Stimulated activated CD4-positive, alpha-beta T cell treated with anti-CD3 and anti-CD28 coated beads, Interleukin-4, amount 100 ng/mL, for 4 hours (primary cell): ENCODE measurements at regions not wholly inside any gene's neighbourhood (a gene's known extent, or its start where the extent isn't known, plus 50 kb on each side); places are given as distances from the start of the nearest gene placed in this dataset.
"Not testable (repeated sequence)": the region's sequence is repeated elsewhere in the genome, so short reads cannot be mapped to it uniquely, and the experiment has no call there.

Source experiments
- DNase-seq, 2 experiments: peaks; one replicate each; pipeline ENCODE4 v3.0.0-alpha.2; 2020

DNA sequence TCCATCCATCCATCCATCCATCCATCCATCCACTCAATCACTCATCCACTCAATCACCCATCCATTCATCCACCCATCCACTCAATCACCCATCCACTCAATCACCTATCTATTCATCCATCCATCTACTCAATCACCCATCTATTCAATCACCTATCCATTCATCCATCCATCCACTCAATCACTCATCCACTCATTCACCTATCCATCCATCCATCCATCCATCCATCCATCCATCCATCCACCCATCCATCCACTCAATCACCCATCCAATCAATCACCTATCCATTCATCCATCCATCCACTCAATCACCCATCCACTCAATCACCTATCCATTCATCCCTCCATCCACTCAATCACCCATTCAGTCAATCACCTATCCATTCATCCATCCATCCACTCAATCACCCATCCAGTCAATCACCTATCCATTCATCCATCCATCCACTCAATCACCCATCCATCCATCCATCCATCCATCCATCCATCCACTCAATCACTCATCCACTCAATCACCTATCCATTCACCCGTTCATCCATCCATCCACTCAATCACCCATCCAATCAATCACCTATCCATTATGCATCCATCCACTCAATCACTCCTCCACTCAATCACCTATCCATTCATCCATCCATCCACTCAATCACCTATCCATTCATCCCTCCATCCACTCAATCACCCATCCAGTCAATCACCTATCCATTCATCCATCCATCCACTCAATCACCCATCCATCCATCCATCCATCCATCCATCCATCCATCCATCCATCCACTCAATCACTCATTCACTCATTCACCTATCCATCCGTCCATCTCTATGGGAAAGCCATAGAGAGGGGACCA lies 114.7 kb upstream of the ZBTB40 start:
- not testable (repeated sequence) for DNase-seq

DNA sequence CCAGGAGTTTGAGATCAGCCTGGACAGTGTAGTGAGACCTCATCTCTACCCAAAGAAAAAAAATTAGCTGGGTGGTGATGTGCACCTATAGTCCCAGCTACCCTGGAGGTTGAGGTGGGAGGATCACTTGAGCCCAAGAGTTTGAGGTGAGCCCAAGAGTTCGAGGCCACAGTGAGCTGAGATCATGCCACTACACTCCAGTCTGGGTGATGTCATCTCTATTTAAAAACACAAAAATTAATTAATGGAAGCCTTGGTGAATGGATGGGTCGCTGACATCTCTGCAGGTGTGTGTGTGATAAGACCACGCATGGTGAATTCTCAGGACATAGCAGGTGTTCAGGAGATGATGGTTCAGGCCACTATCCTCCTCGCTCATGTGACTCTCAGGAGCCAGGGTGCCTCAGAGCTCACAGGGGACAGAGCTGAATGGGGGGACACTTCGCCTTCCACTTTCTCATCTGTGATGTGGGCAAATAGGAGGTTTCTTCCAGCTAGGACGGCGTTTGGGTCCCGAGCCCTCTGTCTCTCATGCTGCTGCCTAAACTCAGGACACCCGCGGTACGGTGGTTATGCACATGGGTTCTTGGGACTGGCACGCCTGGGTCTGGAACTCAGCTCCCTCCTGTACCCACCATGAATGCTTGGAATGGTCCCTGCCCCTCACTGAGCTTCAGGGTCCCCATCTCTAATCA lies 113.4 kb upstream of the ZBTB40 start:
- DNase-seq, result no peak

- no peak for DNase-seq
Measured at GRCh38 chr1:22339237-22339636, 112.4 kb upstream of the ZBTB40 start.

DNA sequence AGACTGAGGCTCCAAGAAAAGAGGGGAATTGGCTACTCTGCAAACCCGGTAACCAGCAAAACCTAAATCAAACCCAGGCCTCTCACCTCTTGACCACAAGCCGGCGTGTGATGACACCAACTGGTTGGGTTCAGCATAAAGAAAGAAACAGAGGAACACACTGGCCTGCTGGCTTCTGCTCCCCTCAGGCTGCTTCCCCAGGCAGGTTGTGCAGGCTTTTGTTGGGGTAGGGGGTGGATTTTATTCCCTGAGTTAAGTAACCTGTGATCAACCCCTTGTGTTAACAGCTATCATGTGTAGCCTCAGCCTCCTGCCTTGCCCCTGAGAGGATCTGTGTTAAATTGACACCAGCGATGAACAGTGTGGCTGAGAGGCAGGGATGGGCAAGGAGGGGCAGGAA lies 111.6 kb upstream of the ZBTB40 start:
- no peak for DNase-seq

DNA sequence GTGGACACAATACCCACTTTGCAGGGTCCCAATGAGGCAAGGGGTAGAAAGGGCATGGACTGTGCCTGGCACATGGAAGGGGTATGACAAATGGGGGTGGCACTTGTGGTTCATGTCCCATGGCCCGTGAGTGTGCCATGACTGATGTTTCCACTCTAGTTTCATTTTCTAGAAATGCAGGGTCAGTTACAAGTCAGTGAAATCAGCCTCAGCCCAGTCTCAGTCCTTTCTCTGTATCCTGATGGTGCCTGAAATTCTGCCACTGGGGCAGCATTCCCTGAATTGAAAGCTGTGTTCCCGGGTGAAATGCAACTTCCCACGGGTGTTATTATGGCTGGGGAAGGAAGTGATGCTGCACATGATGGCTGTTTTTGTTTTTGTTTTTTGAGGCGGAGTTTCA lies 110.8 kb upstream of the ZBTB40 start:
- no peak for DNase-seq

- DNase-seq, result no peak
Measured at GRCh38 chr1:22341791-22342605, 109.7 kb upstream of the ZBTB40 start.

DNA sequence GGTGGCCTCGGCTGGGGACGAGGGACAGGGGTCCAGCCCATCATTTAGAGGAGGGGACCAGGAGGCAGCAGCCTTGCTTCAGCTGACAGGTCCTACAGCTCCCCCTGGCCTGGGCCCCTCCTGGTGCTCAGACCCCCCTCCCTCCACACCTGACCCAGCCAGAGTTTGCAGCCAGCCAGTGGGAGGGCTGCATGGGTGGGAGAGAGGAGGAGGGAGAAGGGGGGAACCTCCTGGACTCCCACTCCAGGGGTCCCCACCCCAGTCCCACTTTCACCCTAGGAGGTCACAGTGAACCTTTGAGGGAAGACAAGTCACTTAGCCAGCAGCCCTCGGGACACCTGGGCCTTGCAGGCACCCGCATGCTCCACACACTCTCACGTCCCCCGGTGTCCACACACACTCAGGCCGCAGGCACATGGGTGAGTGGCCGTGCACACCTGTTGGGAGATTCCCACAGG lies 108.9 kb upstream of the ZBTB40 start:
- DNase-seq, result no peak

DNA sequence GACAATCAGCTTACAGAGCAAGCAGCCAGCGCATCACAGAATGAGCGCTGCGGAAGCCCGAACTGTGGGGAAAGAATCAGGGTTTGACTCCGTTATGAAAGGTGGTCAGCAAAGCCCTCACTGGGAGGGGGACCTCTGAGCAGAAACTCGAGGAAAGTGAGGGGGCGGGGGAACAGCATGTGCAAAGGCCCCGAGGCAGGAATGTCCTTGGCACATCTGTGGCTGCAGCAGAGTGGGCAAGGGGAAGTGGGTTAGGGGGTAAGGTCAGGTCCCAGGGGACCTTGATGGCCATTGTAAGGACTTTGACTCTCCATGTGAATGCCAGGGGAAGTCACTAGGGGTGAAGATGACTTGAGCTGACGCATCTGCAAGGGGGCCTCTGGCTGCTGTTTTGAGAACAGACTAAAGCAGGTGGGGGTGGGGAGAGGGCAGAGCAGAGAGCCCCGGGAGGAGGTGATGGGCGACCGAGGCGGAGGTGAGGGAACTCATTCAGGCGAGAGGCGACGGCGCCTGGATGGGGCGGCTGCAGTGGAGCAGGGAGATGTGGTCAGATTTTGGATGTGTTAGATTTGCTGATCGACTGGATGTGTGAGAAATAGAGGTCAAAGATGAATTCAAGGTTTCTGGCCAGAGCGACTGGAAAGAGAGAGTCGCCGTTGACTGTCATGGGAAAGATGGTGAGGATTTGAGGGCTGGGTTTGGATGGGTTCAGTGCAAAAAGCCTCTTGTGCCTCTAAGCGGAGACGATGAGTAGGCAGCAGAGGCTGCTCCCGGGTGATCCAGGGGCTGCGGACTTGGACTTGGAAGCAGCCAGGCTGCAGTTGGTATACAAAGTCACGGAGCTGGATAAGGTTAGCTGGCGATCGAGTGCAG lies 108.0 kb upstream of the ZBTB40 start:
- DNase-seq, result no peak

GRCh38 chr1:22344329-22344630 lies 107.4 kb upstream of the ZBTB40 start:
- DNase-seq, result no peak

GRCh38 chr1:22344851-22345560 lies 106.6 kb upstream of the ZBTB40 start:
- DNase-seq, result no peak

- no peak for DNase-seq
Measured at GRCh38 chr1:22347854-22348760, 103.5 kb upstream of the ZBTB40 start.

DNA sequence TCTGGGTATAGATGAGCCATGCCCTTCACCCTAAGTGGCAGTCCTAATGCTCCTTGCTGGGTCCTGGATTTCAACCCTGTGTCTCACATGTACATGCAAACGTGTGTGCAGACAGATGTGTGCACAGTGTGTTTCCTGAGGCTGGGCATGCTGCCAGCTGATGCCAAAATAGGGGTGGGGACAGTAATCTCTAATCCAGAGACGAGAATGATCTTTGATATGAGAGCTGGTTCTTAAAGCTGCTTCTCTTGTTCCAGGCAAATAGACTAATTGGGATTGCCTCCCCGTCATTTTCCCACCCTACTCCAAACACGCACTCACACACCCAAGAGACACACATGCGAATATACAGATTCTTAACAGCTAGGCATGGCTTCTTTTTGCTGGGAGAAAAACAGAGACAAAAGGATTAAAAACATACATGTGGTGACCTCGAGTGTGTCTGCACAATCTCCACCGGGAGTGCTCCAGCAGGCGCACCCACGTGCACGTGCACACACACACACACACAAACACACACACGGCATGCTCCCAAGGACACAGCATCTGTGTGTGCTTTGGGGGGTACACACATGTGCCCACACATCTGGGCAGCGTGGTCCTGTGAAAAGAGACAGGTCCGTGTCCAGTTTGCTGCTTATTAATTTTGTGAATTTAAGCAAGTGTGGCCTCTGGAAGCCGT lies 102.1 kb upstream of the ZBTB40 start:
- no peak for DNase-seq

- no peak for DNase-seq
Measured at GRCh38 chr1:22350171-22350923, 101.3 kb upstream of the ZBTB40 start.

GRCh38 chr1:22350924-22351767 lies 100.5 kb upstream of the ZBTB40 start:
- no peak for DNase-seq

- no peak for DNase-seq
Measured at GRCh38 chr1:22351768-22352080, 99.9 kb upstream of the ZBTB40 start.

DNA sequence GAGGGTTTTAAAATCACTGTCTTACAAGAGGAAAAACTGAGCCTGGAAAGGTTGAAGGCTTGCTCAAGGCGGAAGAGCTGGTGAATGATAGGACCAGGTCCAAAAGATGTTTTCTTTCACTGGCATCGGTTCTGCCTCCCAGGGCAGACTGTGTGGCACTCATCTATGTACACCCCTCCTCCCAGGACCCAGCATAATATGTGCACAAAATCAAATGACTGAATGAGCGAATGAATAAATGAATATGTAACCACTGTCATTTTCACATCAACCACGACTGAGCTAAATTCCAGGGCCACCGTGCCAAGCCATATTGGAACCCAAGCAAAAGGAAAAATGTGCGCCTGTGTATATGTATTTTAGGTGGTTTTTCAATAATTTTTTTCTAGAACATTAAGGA lies 99.3 kb upstream of the ZBTB40 start:
- no peak for DNase-seq

GRCh38 chr1:22352896-22353295 lies 98.8 kb upstream of the ZBTB40 start:
- DNase-seq, result no peak

- no peak for DNase-seq
Measured at GRCh38 chr1:22359427-22359826, 92.2 kb upstream of the ZBTB40 start.
